Esophagus squamous epithelium (tissue), 4 donors: ENCODE measurements at regions not wholly inside any gene's neighbourhood (a gene's known extent, or its start where the extent isn't known, plus 50 kb on each side); places are given as distances from the start of the nearest gene placed in this dataset.

Experiments used
- POLR2A ChIP-seq, 4 donors: fragments of 450-650 bp; IDR thresholded peaks; one replicate each; pipeline ENCODE4 v1.6.1; 2017; ENCODE audit warnings: antibody characterized with exemption in 4 of 4, mild to moderate bottlenecking in 4 of 4, moderate library complexity in 3 of 4
- TF ChIP-seq, protein P1 (sequence below), 6 experiments: fragments of 450-650 bp in 4 of 6; fragments of 200-600 bp in 2 of 6; sonication (generic) in 2 of 6; IDR thresholded peaks; one replicate each; pipeline ENCODE4 v1.5.1; 2016 to 2019; ENCODE audit warnings: antibody characterized with exemption in 6 of 6, mild to moderate bottlenecking in 4 of 6, moderate library complexity in 4 of 6

DNA sequence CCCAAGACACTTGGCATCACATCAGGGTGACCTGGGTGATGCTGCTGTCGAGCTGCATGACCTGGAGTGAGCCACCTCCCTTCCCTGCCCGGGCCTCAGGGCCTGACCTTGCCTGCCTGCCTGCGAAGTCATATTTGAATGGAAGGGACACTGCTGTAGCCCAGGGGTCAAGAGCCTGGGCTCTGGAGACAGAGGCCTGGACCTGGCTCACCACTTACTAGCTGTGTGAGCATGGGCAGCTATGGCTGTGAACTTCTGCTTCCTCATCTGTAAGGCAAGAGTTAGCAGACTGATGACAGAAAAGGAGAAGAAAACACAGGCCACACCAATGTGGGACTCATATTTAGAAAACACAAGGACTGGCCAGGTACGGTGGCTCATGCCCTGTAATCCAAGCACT lies 118.7 kb downstream of the ZFP36L2 start:
- TF ChIP-seq POLR2A (IDR thresholded peaks at IDR 0.05) = no peak
- TF ChIP-seq, protein P1, sequence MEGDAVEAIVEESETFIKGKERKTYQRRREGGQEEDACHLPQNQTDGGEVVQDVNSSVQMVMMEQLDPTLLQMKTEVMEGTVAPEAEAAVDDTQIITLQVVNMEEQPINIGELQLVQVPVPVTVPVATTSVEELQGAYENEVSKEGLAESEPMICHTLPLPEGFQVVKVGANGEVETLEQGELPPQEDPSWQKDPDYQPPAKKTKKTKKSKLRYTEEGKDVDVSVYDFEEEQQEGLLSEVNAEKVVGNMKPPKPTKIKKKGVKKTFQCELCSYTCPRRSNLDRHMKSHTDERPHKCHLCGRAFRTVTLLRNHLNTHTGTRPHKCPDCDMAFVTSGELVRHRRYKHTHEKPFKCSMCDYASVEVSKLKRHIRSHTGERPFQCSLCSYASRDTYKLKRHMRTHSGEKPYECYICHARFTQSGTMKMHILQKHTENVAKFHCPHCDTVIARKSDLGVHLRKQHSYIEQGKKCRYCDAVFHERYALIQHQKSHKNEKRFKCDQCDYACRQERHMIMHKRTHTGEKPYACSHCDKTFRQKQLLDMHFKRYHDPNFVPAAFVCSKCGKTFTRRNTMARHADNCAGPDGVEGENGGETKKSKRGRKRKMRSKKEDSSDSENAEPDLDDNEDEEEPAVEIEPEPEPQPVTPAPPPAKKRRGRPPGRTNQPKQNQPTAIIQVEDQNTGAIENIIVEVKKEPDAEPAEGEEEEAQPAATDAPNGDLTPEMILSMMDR (IDR thresholded peaks at IDR 0.05) = no peak
